ENCODE measurements at regions not wholly inside any gene's neighbourhood (a gene's known extent, or its start where the extent isn't known, plus 50 kb on each side); places are given as distances from the start of the nearest gene placed in this dataset.
"Not testable (repeated sequence)": the region's sequence is repeated elsewhere in the genome, so short reads cannot be mapped to it uniquely, and the experiment has no call there.

- DNase-seq (ENCODE audit: low read depth in 4 of 6, low spot score in 6 of 6): no peak
- Histone ChIP-seq H3K36me3 (ENCODE audit: control insufficient read depth, insufficient read depth, low read length) (no peaks in the 10 kb centered on the region), H3K9me3 (ENCODE audit: control insufficient read depth, insufficient read depth, low read length) (peaks cover 6% of the 10 kb centered on the region), H3K4me1 (ENCODE audit: control insufficient read depth, insufficient read depth, low read length) (no peaks in the 10 kb centered on the region), H3K4me3 (ENCODE audit: low read depth, low read length) (no peak overlapping the region), H3K27ac (ENCODE audit: low read depth, low read length) (no peak overlapping the region), H3K27me3 (ENCODE audit: control insufficient read depth, insufficient read depth, low read length) (no peaks in the 10 kb centered on the region)
These were observed 997.0 kb downstream of the GATA3 start for GRCh38 chr10:9051328-9051974.

GRCh38 chr10:9052767-9053166 is 998.3 kb downstream of the GATA3 start:
- Histone ChIP-seq H3K4me1 (ENCODE audit: control insufficient read depth, insufficient read depth, low read length) (no peaks in the 10 kb centered on the region), H3K4me3 (ENCODE audit: low read depth, low read length) (no peak overlapping the region), H3K36me3 (ENCODE audit: control insufficient read depth, insufficient read depth, low read length) (no peaks in the 10 kb centered on the region), H3K27ac (ENCODE audit: low read depth, low read length) (no peak overlapping the region), H3K9me3 (ENCODE audit: control insufficient read depth, insufficient read depth, low read length) (peaks cover 6% of the 10 kb centered on the region), H3K27me3 (ENCODE audit: control insufficient read depth, insufficient read depth, low read length) (no peaks in the 10 kb centered on the region)
- DNase-seq (ENCODE audit: low read depth in 4 of 6, low spot score in 6 of 6): no peak
- 100% methylated on average over 1 of the region's 1 CpG for WGBS (ENCODE audit: insufficient coverage)

GRCh38 chr10:9056521-9056920 is 1002.0 kb downstream of the GATA3 start:
- Histone ChIP-seq H3K9me3 (ENCODE audit: control insufficient read depth, insufficient read depth, low read length) (peaks cover 2% of the 10 kb centered on the region), H3K4me3 (ENCODE audit: low read depth, low read length) (no peak overlapping the region), H3K27ac (ENCODE audit: low read depth, low read length) (no peak overlapping the region), H3K27me3 (ENCODE audit: control insufficient read depth, insufficient read depth, low read length) (no peaks in the 10 kb centered on the region), H3K36me3 (ENCODE audit: control insufficient read depth, insufficient read depth, low read length) (no peaks in the 10 kb centered on the region), H3K4me1 (ENCODE audit: control insufficient read depth, insufficient read depth, low read length) (no peaks in the 10 kb centered on the region)
- 96% methylated on average over 11 of the region's 11 CpGs for whole genome bisulfite sequencing (ENCODE audit: insufficient coverage)
- no peak for DNase-seq (ENCODE audit: low read depth in 4 of 6, low spot score in 6 of 6)

GRCh38 chr10:9057293-9057692 is 1002.8 kb downstream of the GATA3 start:
- not testable (repeated sequence) for H3K27me3 ChIP-seq (ENCODE audit: control insufficient read depth, insufficient read depth, low read length); H3K9me3 ChIP-seq (ENCODE audit: control insufficient read depth, insufficient read depth, low read length); H3K4me1 ChIP-seq (ENCODE audit: control insufficient read depth, insufficient read depth, low read length); H3K36me3 ChIP-seq (ENCODE audit: control insufficient read depth, insufficient read depth, low read length); DNase-seq (ENCODE audit: low read depth in 4 of 6, low spot score in 6 of 6); H3K4me3 ChIP-seq (ENCODE audit: low read depth, low read length); H3K27ac ChIP-seq (ENCODE audit: low read depth, low read length)
- 92% methylated on average over 16 of the region's 17 CpGs for WGBS (ENCODE audit: insufficient coverage)

GRCh38 chr10:9060314-9060713 is 1005.8 kb downstream of the GATA3 start:
- H3K27ac ChIP-seq (ENCODE audit: low read depth, low read length): no peak overlapping the region
- no peak overlapping the region for H3K4me3 ChIP-seq (ENCODE audit: low read depth, low read length)
- H3K4me1 ChIP-seq (ENCODE audit: control insufficient read depth, insufficient read depth, low read length): no peaks in the 10 kb centered on the region
- H3K9me3 ChIP-seq (ENCODE audit: control insufficient read depth, insufficient read depth, low read length): peaks cover 2% of the 10 kb centered on the region
- WGBS (ENCODE audit: insufficient coverage): no CpG with 5 or more reads among the region's 2 CpGs
- no peaks in the 10 kb centered on the region for H3K36me3 ChIP-seq (ENCODE audit: control insufficient read depth, insufficient read depth, low read length)
- no peaks in the 10 kb centered on the region for H3K27me3 ChIP-seq (ENCODE audit: control insufficient read depth, insufficient read depth, low read length)
- no peak for DNase-seq (ENCODE audit: low read depth in 4 of 6, low spot score in 6 of 6)

GRCh38 chr10:9061871-9062270 is 1007.4 kb downstream of the GATA3 start:
- Histone ChIP-seq H3K27me3 (ENCODE audit: control insufficient read depth, insufficient read depth, low read length) (no peaks in the 10 kb centered on the region), H3K4me3 (ENCODE audit: low read depth, low read length) (no peak overlapping the region), H3K4me1 (ENCODE audit: control insufficient read depth, insufficient read depth, low read length) (no peaks in the 10 kb centered on the region), H3K27ac (ENCODE audit: low read depth, low read length) (no peak overlapping the region), H3K36me3 (ENCODE audit: control insufficient read depth, insufficient read depth, low read length) (no peaks in the 10 kb centered on the region), H3K9me3 (ENCODE audit: control insufficient read depth, insufficient read depth, low read length) (no peaks in the 10 kb centered on the region)
- no peak for DNase-seq (ENCODE audit: low read depth in 4 of 6, low spot score in 6 of 6)
- no CpG with 5 or more reads among the region's 3 CpGs for WGBS (ENCODE audit: insufficient coverage)

GRCh38 chr10:9066152-9066551 is 1011.7 kb downstream of the GATA3 start:
- Histone ChIP-seq H3K36me3 (ENCODE audit: control insufficient read depth, insufficient read depth, low read length) (no peaks in the 10 kb centered on the region), H3K27me3 (ENCODE audit: control insufficient read depth, insufficient read depth, low read length) (no peaks in the 10 kb centered on the region), H3K27ac (ENCODE audit: low read depth, low read length) (no peak overlapping the region), H3K4me3 (ENCODE audit: low read depth, low read length) (no peak overlapping the region), H3K4me1 (ENCODE audit: control insufficient read depth, insufficient read depth, low read length) (no peaks in the 10 kb centered on the region), H3K9me3 (ENCODE audit: control insufficient read depth, insufficient read depth, low read length) (no peaks in the 10 kb centered on the region)
- WGBS (ENCODE audit: insufficient coverage): no CpG with 5 or more reads among the region's 3 CpGs
- no peak for DNase-seq (ENCODE audit: low read depth in 4 of 6, low spot score in 6 of 6)

- Histone ChIP-seq H3K9me3 (ENCODE audit: control insufficient read depth, insufficient read depth, low read length) (no peaks in the 10 kb centered on the region), H3K4me1 (ENCODE audit: control insufficient read depth, insufficient read depth, low read length) (no peaks in the 10 kb centered on the region), H3K27ac (ENCODE audit: low read depth, low read length) (no peak overlapping the region), H3K27me3 (ENCODE audit: control insufficient read depth, insufficient read depth, low read length) (no peaks in the 10 kb centered on the region), H3K36me3 (ENCODE audit: control insufficient read depth, insufficient read depth, low read length) (no peaks in the 10 kb centered on the region), H3K4me3 (ENCODE audit: low read depth, low read length) (no peak overlapping the region)
- no peak for DNase-seq (ENCODE audit: low read depth in 4 of 6, low spot score in 6 of 6)
These were observed 1013.5 kb downstream of the GATA3 start for GRCh38 chr10:9068003-9068402.

- no peaks in the 10 kb centered on the region for H3K4me1 ChIP-seq (ENCODE audit: control insufficient read depth, insufficient read depth, low read length)
- H3K36me3 ChIP-seq (ENCODE audit: control insufficient read depth, insufficient read depth, low read length): no peaks in the 10 kb centered on the region
- no peaks in the 10 kb centered on the region for H3K27me3 ChIP-seq (ENCODE audit: control insufficient read depth, insufficient read depth, low read length)
- WGBS (ENCODE audit: insufficient coverage): 92% methylated on average over 2 of the region's 4 CpGs
- no peak overlapping the region for H3K27ac ChIP-seq (ENCODE audit: low read depth, low read length)
- H3K4me3 ChIP-seq (ENCODE audit: low read depth, low read length): no peak overlapping the region
- DNase-seq (ENCODE audit: low read depth in 4 of 6, low spot score in 6 of 6): no peak
- no peaks in the 10 kb centered on the region for H3K9me3 ChIP-seq (ENCODE audit: control insufficient read depth, insufficient read depth, low read length)
These were observed 1014.6 kb downstream of the GATA3 start for GRCh38 chr10:9069136-9069535.

- no peaks in the 10 kb centered on the region for H3K4me1 ChIP-seq (ENCODE audit: control insufficient read depth, insufficient read depth, low read length)
- no peaks in the 10 kb centered on the region for H3K27me3 ChIP-seq (ENCODE audit: control insufficient read depth, insufficient read depth, low read length)
- no peak overlapping the region for H3K4me3 ChIP-seq (ENCODE audit: low read depth, low read length)
- no peaks in the 10 kb centered on the region for H3K9me3 ChIP-seq (ENCODE audit: control insufficient read depth, insufficient read depth, low read length)
- no peak overlapping the region for H3K27ac ChIP-seq (ENCODE audit: low read depth, low read length)
- H3K36me3 ChIP-seq (ENCODE audit: control insufficient read depth, insufficient read depth, low read length): no peaks in the 10 kb centered on the region
- WGBS (ENCODE audit: insufficient coverage): no CpG with 5 or more reads among the region's 1 CpG
- DNase-seq (ENCODE audit: low read depth in 4 of 6, low spot score in 6 of 6): peak in 1 of 6 donors; percentile 16
These were observed 1020.9 kb downstream of the GATA3 start for GRCh38 chr10:9075420-9075819.
